Hepatocyte (in vitro differentiated cells): ENCODE measurements at regions not wholly inside any gene's neighbourhood (a gene's known extent, or its start where the extent isn't known, plus 50 kb on each side); places are given as distances from the start of the nearest gene placed in this dataset.

Source experiments
- DNase-seq: peaks from one replicate; pipeline ENCODE4 v3.0.0-alpha.2; 2016; ENCODE audit warnings: low spot score
- H2AFZ ChIP-seq: fragments of 200-600 bp; sonication (generic); 2 replicates; pipeline ENCODE4 v1.6.0; 2016; ENCODE audit warnings: antibody characterized with exemption, mild to moderate bottlenecking
- H3K27ac ChIP-seq: fragments of 200-600 bp; sonication (generic); 2 replicates; pipeline ENCODE4 v1.5.1; 2016; ENCODE audit warnings: mild to moderate bottlenecking
- H3K27me3 ChIP-seq: fragments of 200-600 bp; sonication (generic); 2 replicates; pipeline ENCODE4 v1.6.1; 2016
- H3K36me3 ChIP-seq: fragments of 200-600 bp; sonication (generic); replicated peaks from 2 replicates; pipeline ENCODE4 v1.5.1; 2016; ENCODE audit warnings: low read depth; ENCODE audit not compliant: insufficient read depth
- H3K4me1 ChIP-seq: fragments of 200-600 bp; sonication (generic); 2 replicates; pipeline ENCODE4 v1.5.1; 2016; ENCODE audit warnings: mild to moderate bottlenecking, moderate library complexity; ENCODE audit not compliant: insufficient read depth
- H3K4me2 ChIP-seq: fragments of 200-600 bp; sonication (generic); 2 replicates; pipeline ENCODE4 v1.6.0; 2016
- H3K4me3 ChIP-seq: fragments of 200-600 bp; sonication (generic); 2 replicates; pipeline ENCODE4 v1.5.1; 2016; ENCODE audit warnings: mild to moderate bottlenecking
- H3K79me2 ChIP-seq: fragments of 200-600 bp; sonication (generic); 2 replicates; pipeline ENCODE4 v1.6.0; 2017; ENCODE audit warnings: mild to moderate bottlenecking
- H3K9me2 ChIP-seq: fragments of 200-600 bp; sonication (generic); replicated peaks from 2 replicates; pipeline ENCODE4 v1.6.0; 2017; ENCODE audit warnings: mild to moderate bottlenecking; ENCODE audit not compliant: insufficient read depth
- H3K9me3 ChIP-seq: fragments of 200-600 bp; sonication (generic); 2 replicates; pipeline ENCODE4 v1.5.1; 2016; ENCODE audit warnings: low read depth, mild to moderate bottlenecking
- H4K20me1 ChIP-seq: fragments of 200-600 bp; sonication (generic); 2 replicates; pipeline ENCODE4 v1.6.0; 2016; ENCODE audit warnings: mild to moderate bottlenecking; ENCODE audit not compliant: insufficient read depth, poor library complexity, severe bottlenecking
- EZH2 ChIP-seq: fragments of 200-600 bp; sonication (generic); IDR thresholded peaks from 2 replicates; pipeline ENCODE4 v1.6.1; 2016; ENCODE audit warnings: antibody characterized with exemption, mild to moderate bottlenecking, borderline replicate concordance
- EZH2phosphoT487 ChIP-seq: fragments of 200-600 bp; sonication (generic); IDR thresholded peaks from one replicate; pipeline ENCODE4 v1.6.1; 2018; ENCODE audit warnings: antibody characterized with exemption, mild to moderate bottlenecking, low read depth, moderate library complexity; ENCODE audit not compliant: unreplicated experiment, severe bottlenecking
- WGBS: methylation state at CpG from one replicate; pipeline ENCODE4 v1.1.6; 2016; ENCODE audit warnings: low lambda C conversion rate; ENCODE audit errors: missing lambda C conversion rate; 5-methylcytosine and 5-hydroxymethylcytosine counted together
- TF ChIP-seq, protein P1 (sequence below): fragments of 200-600 bp; sonication (generic); IDR thresholded peaks from 2 replicates; pipeline ENCODE4 v1.5.1; 2016; ENCODE audit warnings: antibody characterized with exemption, mild to moderate bottlenecking; ENCODE audit not compliant: poor library complexity

DNA sequence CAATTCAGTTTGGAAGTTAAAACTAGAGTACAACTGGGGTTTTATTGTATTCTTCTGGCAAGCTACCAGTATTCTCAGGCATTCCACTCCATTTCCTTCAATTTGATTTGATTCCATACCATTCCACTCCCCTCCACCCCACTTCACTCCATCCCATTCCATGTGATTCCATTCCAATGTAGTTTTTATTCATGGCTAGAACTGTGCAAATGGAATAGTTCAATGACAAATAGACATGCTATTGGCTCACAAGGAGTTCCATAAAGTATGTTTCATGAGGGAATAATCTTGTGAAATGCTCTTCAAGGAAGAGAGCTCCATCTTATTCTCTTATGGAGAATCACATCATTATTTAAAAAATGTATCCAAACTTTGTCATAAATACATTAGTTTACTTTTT lies 285.0 kb upstream of the BMP2 start:
- H3K79me2 ChIP-seq = no peaks in the 10 kb centered on the region
- DNase-seq = no peak
- TF ChIP-seq EZH2 = no peak
- H3K9me3 ChIP-seq = no peaks in the 10 kb centered on the region
- no peaks in the 10 kb centered on the region for H3K36me3 ChIP-seq
- no peak overlapping the region for H3K4me2 ChIP-seq
- no peak overlapping the region for H3K27ac ChIP-seq
- H4K20me1 ChIP-seq = no peaks in the 10 kb centered on the region
- H3K9me2 ChIP-seq = no peaks in the 10 kb centered on the region
- no peaks in the 10 kb centered on the region for H3K27me3 ChIP-seq
- no peak overlapping the region for H3K4me3 ChIP-seq
- no peaks in the 10 kb centered on the region for H3K4me1 ChIP-seq
- H2AFZ ChIP-seq = no peak overlapping the region

DNA sequence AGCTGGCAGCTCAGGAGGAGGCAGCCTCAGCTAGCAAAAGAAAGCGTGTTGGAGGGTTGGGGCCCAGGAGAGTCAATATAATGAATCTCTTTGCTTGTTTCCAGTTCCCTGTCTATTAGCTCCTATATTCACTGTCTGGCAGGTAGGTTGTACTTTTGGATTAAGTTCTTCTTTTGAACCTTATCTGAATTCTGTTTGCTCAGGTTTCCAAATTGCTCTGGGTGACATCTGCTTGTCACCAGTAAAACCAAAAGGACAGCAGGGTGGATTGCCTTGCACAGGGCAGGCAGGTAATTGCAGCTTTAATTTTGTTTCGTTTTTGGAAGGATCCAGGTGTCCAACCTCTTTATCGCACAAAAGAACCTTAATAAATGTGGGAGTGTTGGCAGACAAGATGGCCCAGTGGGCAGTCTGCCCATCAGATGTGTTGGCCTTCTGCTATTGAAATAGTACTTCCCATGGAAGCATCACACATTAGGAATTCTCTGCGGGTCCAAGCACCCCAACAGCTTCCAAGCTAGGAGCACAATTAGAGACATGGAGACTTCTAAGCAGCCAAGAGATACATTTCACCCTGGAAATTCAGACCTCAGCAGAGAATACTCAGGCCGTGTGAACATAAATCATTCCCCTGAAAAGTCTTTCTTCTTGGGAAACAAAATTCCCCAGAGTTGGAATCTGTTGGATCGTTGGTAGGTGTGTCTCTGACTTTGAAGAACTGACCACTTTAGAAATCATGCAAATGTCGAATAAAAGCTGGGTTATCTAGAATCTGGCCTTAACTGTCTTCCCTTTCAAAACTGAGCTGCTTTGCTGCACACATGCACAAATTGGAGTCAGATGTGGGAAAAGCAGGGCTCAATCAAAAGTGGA lies 286.9 kb upstream of the BMP2 start:
- no peak overlapping the region for H3K4me2 ChIP-seq
- H3K27ac ChIP-seq = no peak overlapping the region
- no peaks in the 10 kb centered on the region for H4K20me1 ChIP-seq
- H3K79me2 ChIP-seq = no peaks in the 10 kb centered on the region
- DNase-seq = no peak
- TF ChIP-seq, protein P1, sequence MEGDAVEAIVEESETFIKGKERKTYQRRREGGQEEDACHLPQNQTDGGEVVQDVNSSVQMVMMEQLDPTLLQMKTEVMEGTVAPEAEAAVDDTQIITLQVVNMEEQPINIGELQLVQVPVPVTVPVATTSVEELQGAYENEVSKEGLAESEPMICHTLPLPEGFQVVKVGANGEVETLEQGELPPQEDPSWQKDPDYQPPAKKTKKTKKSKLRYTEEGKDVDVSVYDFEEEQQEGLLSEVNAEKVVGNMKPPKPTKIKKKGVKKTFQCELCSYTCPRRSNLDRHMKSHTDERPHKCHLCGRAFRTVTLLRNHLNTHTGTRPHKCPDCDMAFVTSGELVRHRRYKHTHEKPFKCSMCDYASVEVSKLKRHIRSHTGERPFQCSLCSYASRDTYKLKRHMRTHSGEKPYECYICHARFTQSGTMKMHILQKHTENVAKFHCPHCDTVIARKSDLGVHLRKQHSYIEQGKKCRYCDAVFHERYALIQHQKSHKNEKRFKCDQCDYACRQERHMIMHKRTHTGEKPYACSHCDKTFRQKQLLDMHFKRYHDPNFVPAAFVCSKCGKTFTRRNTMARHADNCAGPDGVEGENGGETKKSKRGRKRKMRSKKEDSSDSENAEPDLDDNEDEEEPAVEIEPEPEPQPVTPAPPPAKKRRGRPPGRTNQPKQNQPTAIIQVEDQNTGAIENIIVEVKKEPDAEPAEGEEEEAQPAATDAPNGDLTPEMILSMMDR = no peak
- no peak for TF ChIP-seq EZH2
- no peak for TF ChIP-seq EZH2phosphoT487
- no peak overlapping the region for H3K4me3 ChIP-seq
- no peaks in the 10 kb centered on the region for H3K9me3 ChIP-seq
- H3K36me3 ChIP-seq = no peaks in the 10 kb centered on the region
- H2AFZ ChIP-seq = no peak overlapping the region
- H3K9me2 ChIP-seq = no peaks in the 10 kb centered on the region
- WGBS = 82% methylated on average over 7 of the region's 7 CpGs
- H3K27me3 ChIP-seq = no peaks in the 10 kb centered on the region
- H3K4me1 ChIP-seq = no peaks in the 10 kb centered on the region

DNA sequence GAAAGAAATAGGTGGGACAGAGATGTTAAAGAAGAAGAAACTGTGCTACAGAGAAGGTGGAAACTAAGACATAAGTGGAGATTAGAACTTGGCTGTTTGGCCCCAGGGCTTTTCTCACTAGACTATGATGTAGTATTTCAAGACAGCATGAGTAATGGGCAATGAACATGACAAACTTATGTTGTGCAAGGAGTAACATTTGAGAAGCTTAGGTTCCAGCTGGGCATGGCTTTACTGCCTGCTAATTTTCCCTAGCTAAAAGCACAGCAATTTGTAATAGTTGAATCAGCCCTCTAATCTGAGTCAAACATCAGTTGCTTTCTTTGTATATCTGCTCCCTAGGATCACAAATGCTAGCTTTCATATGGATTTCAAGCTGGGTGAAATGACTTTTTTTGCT lies 294.3 kb upstream of the BMP2 start:
- no peaks in the 10 kb centered on the region for H3K9me3 ChIP-seq
- H2AFZ ChIP-seq = no peak overlapping the region
- H3K4me3 ChIP-seq = no peak overlapping the region
- H3K27ac ChIP-seq = no peak overlapping the region
- H3K4me1 ChIP-seq = no peaks in the 10 kb centered on the region
- H3K9me2 ChIP-seq = no peaks in the 10 kb centered on the region
- no peaks in the 10 kb centered on the region for H3K79me2 ChIP-seq
- no peaks in the 10 kb centered on the region for H3K36me3 ChIP-seq
- no peak overlapping the region for H3K4me2 ChIP-seq
- DNase-seq = no peak
- H3K27me3 ChIP-seq = no peaks in the 10 kb centered on the region
- TF ChIP-seq EZH2 (no peak), EZH2phosphoT487 (no peak)
- TF ChIP-seq, protein P1 = no peak
- no peaks in the 10 kb centered on the region for H4K20me1 ChIP-seq

DNA sequence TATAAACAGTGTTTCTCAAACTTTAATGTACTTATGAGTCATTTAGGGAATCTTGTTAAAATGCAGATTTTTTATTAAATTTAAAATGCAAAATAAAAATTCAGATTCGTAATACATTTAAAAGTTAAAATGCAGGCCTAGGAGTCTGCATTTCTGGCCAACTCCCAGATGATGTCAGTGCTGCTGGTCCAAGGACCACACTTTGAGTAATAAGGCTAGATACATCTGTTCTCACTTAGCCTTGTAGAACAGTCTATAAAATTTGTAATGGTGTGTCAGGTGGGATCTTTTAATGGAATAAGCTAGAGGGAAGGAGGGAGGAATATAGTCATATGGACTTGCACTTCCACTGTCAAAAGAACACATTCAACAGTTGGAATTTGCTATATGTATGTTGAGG lies 295.6 kb upstream of the BMP2 start:
- Histone ChIP-seq H3K9me3 (no peaks in the 10 kb centered on the region), H3K4me3 (no peak overlapping the region), H3K79me2 (no peaks in the 10 kb centered on the region), H3K4me1 (no peaks in the 10 kb centered on the region), H3K27me3 (no peaks in the 10 kb centered on the region), H3K27ac (no peak overlapping the region), H3K4me2 (no peak overlapping the region), H2AFZ (no peak overlapping the region), H3K36me3 (no peaks in the 10 kb centered on the region), H3K9me2 (no peaks in the 10 kb centered on the region), H4K20me1 (no peaks in the 10 kb centered on the region)
- no peak for DNase-seq
- 84% methylated on average over 1 of the region's 1 CpG for WGBS
- TF ChIP-seq, protein P1 = no peak
- no peak for TF ChIP-seq EZH2phosphoT487
- no peak for TF ChIP-seq EZH2
